K562 (cell line): ENCODE measurements at regions not wholly inside any gene's neighbourhood (a gene's known extent, or its start where the extent isn't known, plus 50 kb on each side); places are given as distances from the start of the nearest gene placed in this dataset.
"Not testable (repeated sequence)": the region's sequence is repeated elsewhere in the genome, so short reads cannot be mapped to it uniquely, and the experiment has no call there.

Experiments
- ATAC-seq: fragments of 200-7000 bp; cut with Tn5 transposase; 3 replicates; pipeline ENCODE4 v1.9.1; 2020; ENCODE audit warnings: moderate library complexity
- BruUV-seq: library from RNA; stranded (reverse); fragments of 400-500 nt; replicated peaks from 2 replicates; lab custom pipeline; 2021; lab: Mats Ljungman, UMichigan
- CTCF ChIA-PET: fragments of 300-600 bp; formaldehyde crosslinking; extraction: SDS; loops from one replicate; lab custom pipeline; 2021; ENCODE audit warnings: low intra/inter-chr PET ratio; lab: Yijun Ruan, JAX
- POLR2A ChIA-PET: fragments of 300-600, 350-650 bp; sonication (Branson Sonifier 250); formaldehyde crosslinking; extraction: SDS; loops from one replicate; lab custom pipeline; 2021; ENCODE audit warnings: antibody characterized with exemption, inconsistent platforms; lab: Yijun Ruan, JAX
- DNase-seq, 4 experiments: peaks; one replicate each; pipeline versions ENCODE4 v3.0.0 to v3.0.0-alpha.2; 2011 to 2018; ENCODE audit warnings: low spot score in 3 of 4, mixed read lengths in 3 of 4; ENCODE audit errors: extremely low read depth in 1 of 4
- FAIRE-seq: peaks from 2 replicates; lab custom pipeline; 2011; peaks lifted over from hg19 to GRCh38; lab: Jason Lieb, UNC
- H2AFZ ChIP-seq: 2 replicates; pipeline ENCODE4 v1.6.0; 2011; ENCODE audit warnings: low read depth, low read length, control low read depth, inconsistent platforms
- H3K27ac ChIP-seq: fragments of 200-600 bp; 3 replicates; pipeline ENCODE4 v1.8.0; 2011; ENCODE audit warnings: low read depth, mild to moderate bottlenecking, control low read depth, inconsistent platforms, low read length, moderate library complexity, mixed read lengths; ENCODE audit errors: extremely low read depth
- H3K27me3 ChIP-seq, 2 experiments: fragments of 300-600 bp in 1 of 2; 2 replicates in 1 of 2; 3 replicates in 1 of 2; pipeline versions ENCODE4 v1.6.0 to v1.8.0; 2011; ENCODE audit warnings: inconsistent platforms in 2 of 2, low read length in 2 of 2, mild to moderate bottlenecking in 1 of 2, mixed read lengths in 1 of 2, moderate library complexity in 1 of 2; ENCODE audit not compliant: control insufficient read depth in 2 of 2, insufficient read depth in 2 of 2
- H3K36me3 ChIP-seq: fragments of 300-600 bp; 3 replicates; pipeline ENCODE4 v1.8.0; 2011; ENCODE audit warnings: mild to moderate bottlenecking, low read length, inconsistent platforms; ENCODE audit not compliant: control insufficient read depth, insufficient read depth
- H3K4me1 ChIP-seq, 2 experiments: fragments of 200-600 bp in 1 of 2; replicated peaks in 1 of 2; 2 replicates in 1 of 2; 3 replicates in 1 of 2; pipeline versions ENCODE4 v1.5.1 to v1.8.0; 2011; ENCODE audit warnings: inconsistent platforms in 2 of 2, low read length in 2 of 2, mild to moderate bottlenecking in 1 of 2, mixed read lengths in 1 of 2, moderate library complexity in 1 of 2; ENCODE audit not compliant: control insufficient read depth in 2 of 2, insufficient read depth in 2 of 2
- H3K4me2 ChIP-seq: 2 replicates; pipeline ENCODE4 v1.6.1; 2011; ENCODE audit warnings: low read length, control low read depth, inconsistent platforms, mixed read lengths; ENCODE audit not compliant: insufficient read depth
- H3K4me3 ChIP-seq: fragments of 200-600 bp; sonication (generic), shearing (Covaris generic); 2 replicates; pipeline ENCODE4 v1.5.1; 2016; ENCODE audit warnings: control low read depth, inconsistent platforms
- H3K79me2 ChIP-seq: fragments of 200-600 bp; 3 replicates; pipeline ENCODE4 v1.8.0; 2011; ENCODE audit warnings: low read length, inconsistent platforms; ENCODE audit not compliant: control insufficient read depth, insufficient read depth
- H3K9ac ChIP-seq, 2 experiments: 2 replicates each; pipeline versions ENCODE4 v1.6.0 to v1.6.1; 2011; ENCODE audit warnings: low read depth in 2 of 2, low read length in 2 of 2, control low read depth in 1 of 2, inconsistent platforms in 1 of 2, mild to moderate bottlenecking in 1 of 2, mixed read lengths in 1 of 2; ENCODE audit not compliant: insufficient read depth in 1 of 2
- H3K9me1 ChIP-seq: one replicate; pipeline ENCODE4 v1.6.0; 2011; ENCODE audit warnings: inconsistent platforms, mild to moderate bottlenecking, low read length, moderate library complexity; ENCODE audit not compliant: control insufficient read depth, insufficient read depth
- H3K9me3 ChIP-seq: replicated peaks from 2 replicates; pipeline ENCODE4 v1.5.1; 2011; ENCODE audit warnings: low read depth, low read length, inconsistent platforms; ENCODE audit not compliant: control insufficient read depth, insufficient read depth
- H4K20me1 ChIP-seq: replicated peaks from 2 replicates; pipeline ENCODE4 v1.6.1; 2011; ENCODE audit warnings: low read length, inconsistent platforms, mixed read lengths; ENCODE audit not compliant: control insufficient read depth, insufficient read depth
- TGIF2 ChIP-seq: sonication (generic); formaldehyde crosslinking; IDR thresholded peaks from 2 replicates; pipeline ENCODE4 v1.8.1; 2022; ENCODE audit warnings: mild to moderate bottlenecking, missing genetic modification reagents, moderate library complexity
- WGBS: fragments of 100-300 bp; shearing (Covaris generic); methylation state at CpG from one replicate; pipeline ENCODE4 v1.1.6; 2016; ENCODE audit warnings: low coverage, mixed read lengths; ENCODE audit not compliant: insufficient coverage; ENCODE audit errors: missing lambda C conversion rate; 5-methylcytosine and 5-hydroxymethylcytosine counted together
- in situ Hi-C: fragments of 300-500 bp; cut with MboI; formaldehyde crosslinking; loops from 4 replicates; pipeline ENCODE4 v1.15.0; 2018; ENCODE audit warnings: inconsistent platforms, mixed read lengths
- intact Hi-C: fragments of 100-400 bp; cut with micrococcal nuclease; formaldehyde crosslinking; loops from 2 replicates; pipeline ENCODE4 v1.14.2; 2022

- BruUV-seq = no TSS peak
- DNase-seq = no peak
- CTCF ChIA-PET = no interaction called here
- H3K9me3 ChIP-seq = no peaks in the 10 kb centered on the region
- H3K4me1 ChIP-seq = no peaks in the 10 kb centered on the region
- no peaks in the 10 kb centered on the region for H4K20me1 ChIP-seq
- intact Hi-C loops (no loop called here), in situ Hi-C loops (no loop called here)
- no peak for ATAC-seq
- H3K27ac ChIP-seq = no peak overlapping the region
- H3K4me2 ChIP-seq = no peak overlapping the region
- no peak for FAIRE-seq
- H2AFZ ChIP-seq = no peak overlapping the region
- H3K36me3 ChIP-seq = no peaks in the 10 kb centered on the region
- no peaks in the 10 kb centered on the region for H3K9me1 ChIP-seq
- POLR2A ChIA-PET = no interaction called here
- H3K4me3 ChIP-seq = no peak overlapping the region
- TF ChIP-seq TGIF2 (CRISPR knock-in tag) = no peak
- TF ChIP-seq, all 486 proteins: peak for 0
- Histone ChIP-seq H3K79me2 (no peaks in the 10 kb centered on the region), H3K9ac (no peak overlapping the region), H3K27me3 (no peaks in the 10 kb centered on the region)
Observed at GRCh38 chr18:68387246-68387645, 327.7 kb downstream of the TMX3 start.

GRCh38 chr18:68383979-68384378, 330.9 kb downstream of the TMX3 start:
- H3K4me2 ChIP-seq, H3K4me1 ChIP-seq, H4K20me1 ChIP-seq, H3K9me1 ChIP-seq, H2AFZ ChIP-seq, POLR2A ChIA-PET, BruUV-seq, DNase-seq, H3K79me2 ChIP-seq, CTCF ChIA-PET, H3K36me3 ChIP-seq, ATAC-seq, H3K9me3 ChIP-seq, intact Hi-C loops, H3K27ac ChIP-seq, in situ Hi-C loops, H3K9ac ChIP-seq, H3K27me3 ChIP-seq, H3K4me3 ChIP-seq, FAIRE-seq: not testable (repeated sequence)
- no CpG with 5 or more reads among the region's 1 CpG for WGBS
